GM21619 (cell line): ENCODE measurements at regions not wholly inside any gene's neighbourhood (a gene's known extent, or its start where the extent isn't known, plus 50 kb on each side); places are given as distances from the start of the nearest gene placed in this dataset.

Source experiments
- ATAC-seq: cut with Tn5 transposase; IDR thresholded peaks from one replicate; pipeline ENCODE4 v1.9.1; 2021; ENCODE audit not compliant: unreplicated experiment

DNA sequence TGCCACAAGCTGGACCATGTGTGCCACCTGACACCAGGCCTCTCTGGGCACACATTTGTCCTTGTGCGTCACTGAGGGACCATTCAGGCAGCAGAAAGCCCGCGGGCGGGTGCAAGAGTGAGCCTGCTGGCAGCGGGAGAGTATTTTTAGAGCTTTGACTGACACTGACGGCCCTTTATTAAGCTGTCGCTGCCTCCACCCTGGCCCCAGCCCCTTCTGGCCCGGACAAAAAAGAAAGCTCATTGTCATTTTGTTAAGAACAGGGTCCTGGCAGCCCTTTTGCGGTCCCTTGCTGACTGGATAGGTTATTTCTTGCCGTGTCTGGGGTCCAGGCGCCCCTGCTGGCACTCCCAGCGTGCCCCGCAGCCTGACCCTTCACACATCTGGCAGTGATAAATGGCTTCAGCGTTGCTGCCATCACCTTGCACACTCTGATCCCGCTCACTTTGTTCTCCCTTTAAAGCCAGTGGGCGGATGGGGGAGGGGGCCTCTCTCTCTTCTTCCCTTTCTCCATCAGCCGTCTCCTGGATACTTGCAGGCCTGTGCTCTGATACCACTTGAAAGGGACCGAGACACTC lies 78.4 kb upstream of the NKD1 start:
- ATAC-seq: no peak

DNA sequence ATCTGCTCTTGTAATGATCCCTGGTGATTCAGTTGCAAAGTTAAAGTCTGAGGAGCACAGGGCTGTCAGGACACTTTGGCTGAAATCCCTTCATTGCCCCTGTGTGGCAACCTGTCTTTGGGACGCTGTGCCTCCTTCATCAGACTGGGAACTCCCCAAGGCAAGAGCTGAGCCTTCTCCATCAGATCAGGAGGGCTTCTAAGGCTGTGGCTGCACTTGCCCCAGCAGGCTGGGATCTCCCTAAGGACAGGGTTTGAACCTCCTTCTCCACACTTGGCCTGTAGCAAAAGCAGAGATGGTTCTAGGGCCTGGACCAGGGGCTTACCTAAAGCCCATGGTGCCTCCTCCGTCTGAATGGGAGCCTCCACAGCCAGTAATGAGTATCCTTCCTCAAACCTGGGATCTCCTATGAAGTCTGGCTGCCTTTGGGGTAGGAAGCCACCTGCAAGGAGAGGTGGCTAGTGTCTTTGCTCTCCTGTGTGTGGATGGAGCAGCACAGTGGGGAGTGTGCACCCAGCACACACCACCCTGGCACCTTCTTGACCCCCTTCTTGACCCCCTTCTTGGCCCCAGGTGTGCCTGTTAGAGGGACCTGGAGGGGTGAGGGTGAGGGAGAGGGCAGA lies 79.0 kb upstream of the NKD1 start:
- no peak for ATAC-seq

GRCh38 chr16:50468749-50469078 lies 79.5 kb upstream of the NKD1 start:
- no peak for ATAC-seq

DNA sequence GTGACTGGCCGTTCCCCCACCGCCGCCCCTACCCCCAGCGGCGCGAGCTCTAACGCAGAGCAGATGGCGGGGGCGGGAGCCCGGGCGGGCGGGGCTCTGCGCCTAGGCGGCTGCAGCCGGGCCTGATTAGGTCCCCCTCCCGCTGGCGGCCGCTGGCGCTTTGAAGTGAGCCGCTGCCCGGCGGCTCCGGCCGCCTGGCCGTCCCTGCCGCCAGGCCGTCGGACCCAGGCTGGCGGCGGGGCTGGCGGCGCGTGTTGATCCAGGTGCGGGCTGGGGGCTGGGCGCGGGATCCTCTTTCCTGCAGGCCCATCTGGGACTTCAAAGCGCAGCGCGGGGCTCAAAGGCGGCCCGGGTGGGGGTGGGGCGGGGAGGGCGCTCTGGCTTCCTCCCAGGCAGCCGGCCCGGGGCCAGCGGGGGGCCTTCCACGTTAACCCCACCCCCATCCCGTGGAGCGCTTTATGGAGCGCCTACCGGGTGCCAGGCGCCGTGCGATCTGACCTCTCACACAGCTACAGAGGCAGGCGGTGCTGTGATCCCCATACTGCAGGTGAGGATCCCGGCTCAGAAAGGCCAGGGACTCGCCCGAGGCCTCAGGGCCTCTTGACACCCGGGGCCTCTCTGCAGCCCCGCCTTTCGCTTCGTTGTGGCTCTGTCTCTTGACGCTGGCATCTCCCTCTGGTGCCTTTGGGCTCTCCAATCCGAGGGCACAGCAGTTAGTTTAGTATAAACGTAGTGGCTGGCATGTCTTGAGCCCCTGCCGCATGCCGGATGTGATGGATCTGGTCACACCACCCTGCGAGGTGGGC lies 80.0 kb upstream of the NKD1 start:
- ATAC-seq: no peak

DNA sequence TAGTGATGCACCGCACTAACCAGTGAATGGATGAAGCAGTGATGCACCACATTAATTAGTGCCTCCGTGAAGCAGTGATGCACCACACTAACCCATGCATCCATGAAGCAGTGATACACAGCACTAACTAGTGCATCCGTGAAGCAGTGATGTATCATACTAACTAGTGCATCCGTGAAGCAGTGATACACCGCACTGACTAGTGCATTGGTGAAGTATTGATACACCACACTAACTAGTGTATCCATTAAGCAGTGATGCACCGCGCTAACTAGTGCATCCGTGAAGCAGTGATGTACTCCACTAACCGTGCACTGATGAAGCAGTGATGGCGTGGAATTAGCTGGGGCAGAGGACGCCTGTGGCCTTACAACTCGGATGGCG lies 80.6 kb upstream of the NKD1 start:
- ATAC-seq: no peak

- ATAC-seq: no peak
Measured at GRCh38 chr16:50466170-50466569, 82.0 kb upstream of the NKD1 start.

DNA sequence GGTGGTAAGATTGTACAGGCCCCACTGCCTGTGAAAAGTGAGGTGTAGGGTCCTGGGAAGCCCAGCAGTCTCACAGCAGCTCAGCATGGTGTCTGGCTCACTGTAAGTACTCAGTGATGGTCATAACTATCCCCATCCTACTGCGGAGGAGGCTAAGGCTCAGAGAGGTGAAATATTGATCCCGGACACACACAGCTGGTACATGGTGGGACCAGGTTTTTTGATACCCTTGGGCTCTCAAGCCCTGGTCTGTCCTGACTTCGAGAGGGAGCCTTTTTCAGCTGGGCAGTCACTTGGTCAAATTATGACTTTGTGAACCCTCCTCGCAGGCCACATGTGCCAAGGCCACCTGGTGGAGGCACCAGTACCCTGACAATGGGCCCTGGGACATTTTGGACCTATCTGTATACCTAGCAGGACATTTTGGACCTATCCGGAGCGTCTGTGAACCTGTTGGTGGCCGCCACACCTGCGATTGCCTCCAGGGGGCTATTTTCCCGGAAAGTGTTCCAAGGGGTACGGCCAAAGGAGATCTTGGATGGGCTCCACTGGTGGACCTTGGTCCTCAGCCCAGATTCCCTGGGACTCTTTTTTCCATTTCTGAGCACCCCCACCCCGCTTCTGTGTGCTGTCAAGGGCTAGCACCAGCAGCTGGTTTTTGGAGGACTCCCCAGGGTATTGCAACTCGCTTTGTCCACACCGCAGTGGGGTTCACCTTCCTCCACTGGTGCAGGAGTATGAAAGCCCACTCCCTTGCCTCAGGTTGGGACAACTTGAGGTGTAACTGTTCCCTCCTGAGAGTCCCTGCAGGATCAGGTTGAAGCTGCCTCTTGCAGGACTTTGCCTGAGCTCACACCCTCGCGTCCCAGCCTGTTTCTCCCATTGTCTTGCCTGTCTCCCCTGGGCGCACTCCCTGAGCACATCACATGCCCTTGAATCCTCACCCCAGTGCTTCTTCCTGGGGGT lies 83.6 kb upstream of the NKD1 start:
- no peak for ATAC-seq

DNA sequence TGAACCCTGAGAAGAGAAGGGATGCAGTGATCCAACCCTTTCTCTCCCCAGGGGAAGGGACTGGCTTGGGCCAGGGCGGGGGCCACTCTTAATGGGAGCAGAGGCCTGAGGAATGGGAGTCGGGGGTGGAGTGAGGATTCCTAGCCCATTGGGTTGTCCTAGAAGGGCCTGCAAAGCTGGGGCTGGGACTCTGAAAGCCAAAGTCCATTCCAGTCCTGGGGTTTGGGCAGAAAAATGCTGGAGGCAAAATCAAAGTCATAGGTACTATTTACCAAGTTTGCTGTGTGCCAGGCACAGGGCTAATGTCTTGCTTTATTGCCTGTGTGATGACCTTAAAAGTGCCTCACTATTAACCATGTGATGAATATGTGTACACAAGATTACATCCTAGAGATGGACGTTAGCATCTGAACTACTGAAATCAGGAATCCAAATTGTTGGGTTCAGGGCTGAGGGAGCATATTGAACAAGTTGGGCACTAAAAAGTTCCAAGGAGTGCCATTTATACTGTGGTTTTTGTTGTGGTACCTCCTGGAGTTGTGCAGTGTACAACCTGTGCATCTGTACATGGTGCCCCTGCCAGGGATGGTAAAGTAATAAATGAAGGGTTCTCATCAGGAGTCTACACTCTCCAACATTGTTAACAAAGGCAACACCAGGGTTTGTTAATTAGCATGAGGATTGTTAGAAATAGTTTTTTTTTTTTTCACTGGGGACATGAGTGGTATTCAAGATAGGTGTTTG lies 84.4 kb upstream of the NKD1 start:
- ATAC-seq: no peak

- no peak for ATAC-seq
Measured at GRCh38 chr16:50462793-50463507, 85.2 kb upstream of the NKD1 start.

- ATAC-seq: no peak
Measured at GRCh38 chr16:50461400-50461760, 86.8 kb upstream of the NKD1 start.

GRCh38 chr16:50460538-50461399 lies 87.4 kb upstream of the NKD1 start:
- ATAC-seq: no peak

- no peak for ATAC-seq
Measured at GRCh38 chr16:50459496-50460080, 88.6 kb upstream of the NKD1 start.

GRCh38 chr16:50458667-50459495 lies 89.3 kb upstream of the NKD1 start:
- ATAC-seq: no peak

DNA sequence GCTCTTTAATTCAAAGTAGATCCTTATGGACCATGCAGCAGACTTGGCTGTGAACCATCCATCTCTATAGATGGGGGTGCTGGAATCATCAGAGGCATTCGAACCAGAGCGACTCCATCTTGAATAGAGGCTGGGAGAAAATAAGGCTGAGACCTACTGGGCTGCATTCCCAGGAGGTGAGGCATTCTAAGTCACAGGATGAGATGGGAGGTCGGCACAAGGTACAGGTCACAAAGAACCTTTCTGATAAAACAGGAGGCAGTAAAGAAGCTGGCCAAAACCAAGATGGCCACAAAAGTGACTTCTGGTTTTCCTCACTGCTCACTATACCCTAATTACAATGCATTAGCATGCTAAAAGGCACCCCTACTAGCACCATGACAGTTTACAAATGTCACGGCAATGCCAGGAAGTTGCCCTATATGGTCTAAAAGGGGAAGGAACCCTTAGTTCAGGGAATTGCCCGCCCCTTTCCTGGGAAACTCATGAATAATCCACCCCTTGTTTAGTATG lies 89.2 kb upstream of the BRD7 start:
- ATAC-seq: no peak

GRCh38 chr16:50457423-50457822 lies 88.6 kb upstream of the BRD7 start:
- no peak for ATAC-seq

DNA sequence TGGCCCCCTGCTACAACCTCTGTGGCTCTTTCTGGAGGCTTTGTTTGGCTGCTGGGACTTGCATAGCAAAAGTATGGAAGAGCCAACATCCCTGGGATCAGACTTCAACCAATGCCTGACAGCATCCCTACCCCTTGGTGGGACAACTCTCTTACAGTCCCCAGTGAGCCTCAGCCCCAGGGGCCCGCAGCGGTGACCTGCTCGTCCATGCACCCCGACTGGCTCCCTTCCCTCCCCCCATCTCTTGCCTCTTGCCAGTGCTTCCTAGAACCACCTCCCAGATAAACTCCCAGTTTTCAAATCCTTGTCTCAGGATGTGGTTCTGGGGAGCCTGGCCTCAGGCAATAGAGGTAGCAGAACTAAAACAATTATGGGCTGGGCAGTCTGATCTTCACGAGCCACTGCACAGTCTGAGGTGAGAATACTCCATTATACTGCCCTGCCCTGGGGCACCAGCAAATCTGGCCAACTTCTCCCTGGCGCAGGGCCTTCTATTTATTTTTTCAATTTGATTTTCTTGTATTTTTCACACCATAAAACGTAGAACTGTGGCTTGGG lies 86.6 kb upstream of the BRD7 start:
- no peak for ATAC-seq

DNA sequence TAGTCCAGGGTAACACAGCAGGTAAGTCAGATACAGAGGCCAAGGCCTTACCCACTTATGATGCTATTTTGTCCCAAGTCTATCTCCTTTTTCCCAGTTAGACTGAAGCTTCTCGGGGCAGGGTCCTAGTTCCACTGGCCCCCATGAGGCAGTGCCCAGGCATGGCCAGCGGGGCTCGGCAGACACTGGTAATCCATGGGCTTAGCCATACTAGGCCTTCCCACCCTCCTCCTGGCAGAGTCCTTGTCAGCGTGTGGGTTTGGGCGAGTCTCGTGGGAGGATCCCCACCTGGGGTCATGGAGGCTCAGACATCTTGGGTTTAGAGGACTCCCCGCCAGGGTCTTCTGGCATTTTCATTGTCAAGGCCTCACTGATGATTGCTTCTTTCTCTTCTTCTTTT lies 84.7 kb upstream of the BRD7 start:
- no peak for ATAC-seq
